Activated T-helper 1 cell treated with anti-CD3 and anti-CD28 coated beads, Interleukin-12 subunit alpha, Interleukin-12 subunit beta, Interleukin-2, Interleukin-4 antibody, amounts not matched to agents 30 ng/mL and 10 ng/mL and 1 ng/mL, durations not matched to agents 14 hours and 24 hours and 36 hours (primary cell): ENCODE measurements at regions not wholly inside any gene's neighbourhood (a gene's known extent, or its start where the extent isn't known, plus 50 kb on each side); places are given as distances from the start of the nearest gene placed in this dataset.
"Not testable (repeated sequence)": the region's sequence is repeated elsewhere in the genome, so short reads cannot be mapped to it uniquely, and the experiment has no call there.

Experiments
- DNase-seq: peaks from one replicate; pipeline ENCODE4 v3.0.0; 2021; ENCODE audit warnings: low spot score
- H3K27ac Mint-ChIP-seq: one replicate; pipeline ENCODE4 v1.8.0; 2021; ENCODE audit warnings: mild to moderate bottlenecking, mixed read lengths
- H3K27me3 Mint-ChIP-seq: one replicate; pipeline ENCODE4 v1.8.0; 2022; ENCODE audit warnings: mild to moderate bottlenecking, moderate library complexity, mixed read lengths; ENCODE audit not compliant: insufficient read depth
- H3K36me3 Mint-ChIP-seq: one replicate; pipeline ENCODE4 v1.8.0; 2021; ENCODE audit warnings: low read depth, mixed read lengths
- H3K4me1 Mint-ChIP-seq: one replicate; pipeline ENCODE4 v1.8.0; 2021; ENCODE audit warnings: low read depth, mixed read lengths
- H3K4me3 Mint-ChIP-seq: one replicate; pipeline ENCODE4 v1.8.0; 2021; ENCODE audit warnings: mild to moderate bottlenecking, moderate library complexity, mixed read lengths
- H3K9me3 Mint-ChIP-seq: one replicate; pipeline ENCODE4 v1.8.0; 2021; ENCODE audit warnings: mixed read lengths
- intact Hi-C: fragments of 100-400 bp; cut with micrococcal nuclease; formaldehyde crosslinking; loops from one replicate; pipeline ENCODE4 v1.15.1; 2024

- intact Hi-C loops, result no loop called here
- peak; percentile 11 for DNase-seq
- peaks cover 15% of the 10 kb centered on the region for H3K4me1 Mint-ChIP-seq
- H3K27ac Mint-ChIP-seq, result peak overlapping the region; percentile 81
- H3K36me3 Mint-ChIP-seq, result no peaks in the 10 kb centered on the region
- no peaks in the 10 kb centered on the region for H3K9me3 Mint-ChIP-seq
- peaks cover 7% of the 10 kb centered on the region for H3K27me3 Mint-ChIP-seq
- peak overlapping the region; percentile 65 for H3K4me3 Mint-ChIP-seq
Measured at GRCh38 chr12:96108321-96108720, 72.9 kb upstream of the LTA4H start.

- H3K36me3 Mint-ChIP-seq, DNase-seq, H3K27ac Mint-ChIP-seq, H3K4me3 Mint-ChIP-seq, H3K9me3 Mint-ChIP-seq, intact Hi-C loops: not testable (repeated sequence)
- peaks cover 15% of the 10 kb centered on the region for H3K4me1 Mint-ChIP-seq
- H3K27me3 Mint-ChIP-seq, result peaks cover 11% of the 10 kb centered on the region
Measured at GRCh38 chr12:96108941-96109340, 73.6 kb upstream of the LTA4H start.

GRCh38 chr12:96112733-96113132 is 77.3 kb upstream of the LTA4H start:
- peaks cover 12% of the 10 kb centered on the region for H3K27me3 Mint-ChIP-seq
- no peaks in the 10 kb centered on the region for H3K36me3 Mint-ChIP-seq
- H3K4me3 Mint-ChIP-seq, result no peak overlapping the region
- H3K27ac Mint-ChIP-seq, result no peak overlapping the region
- no peaks in the 10 kb centered on the region for H3K9me3 Mint-ChIP-seq
- peaks cover 9% of the 10 kb centered on the region for H3K4me1 Mint-ChIP-seq
- no peak for DNase-seq
- intact Hi-C loops, result no loop called here

GRCh38 chr12:96117460-96117859 is 76.7 kb upstream of the ELK3 start:
- H3K4me1 Mint-ChIP-seq, result peaks cover 17% of the 10 kb centered on the region
- no peaks in the 10 kb centered on the region for H3K9me3 Mint-ChIP-seq
- no peak overlapping the region for H3K27ac Mint-ChIP-seq
- H3K27me3 Mint-ChIP-seq, result peaks cover 12% of the 10 kb centered on the region
- no peaks in the 10 kb centered on the region for H3K36me3 Mint-ChIP-seq
- DNase-seq, result no peak
- intact Hi-C loops, result no loop called here
- H3K4me3 Mint-ChIP-seq, result no peak overlapping the region

- Mint-ChIP-seq H3K9me3 (no peaks in the 10 kb centered on the region), H3K27ac (no peak overlapping the region), H3K27me3 (peaks cover 5% of the 10 kb centered on the region), H3K4me1 (peaks cover 17% of the 10 kb centered on the region), H3K4me3 (no peak overlapping the region), H3K36me3 (no peaks in the 10 kb centered on the region)
- DNase-seq, result no peak
- intact Hi-C loops, result no loop called here
Measured at GRCh38 chr12:96120359-96121100, 73.6 kb upstream of the ELK3 start.

GRCh38 chr12:96121271-96121711 is 72.9 kb upstream of the ELK3 start:
- intact Hi-C loops, result no loop called here
- H3K36me3 Mint-ChIP-seq, result no peaks in the 10 kb centered on the region
- H3K27me3 Mint-ChIP-seq, result peaks cover 5% of the 10 kb centered on the region

GRCh38 chr12:96128292-96128691 is 65.9 kb upstream of the ELK3 start:
- peaks cover 15% of the 10 kb centered on the region for H3K27me3 Mint-ChIP-seq
- H3K27ac Mint-ChIP-seq, H3K4me1 Mint-ChIP-seq, H3K4me3 Mint-ChIP-seq, DNase-seq, H3K36me3 Mint-ChIP-seq, H3K9me3 Mint-ChIP-seq, intact Hi-C loops: not testable (repeated sequence)

More at GRCh38 chr12:96121271-96121711, 72.9 kb upstream of the ELK3 start:
- DNase-seq, result no peak
- H3K4me1 Mint-ChIP-seq, result peaks cover 17% of the 10 kb centered on the region
- no peaks in the 10 kb centered on the region for H3K9me3 Mint-ChIP-seq
- no peak overlapping the region for H3K27ac Mint-ChIP-seq
- no peak overlapping the region for H3K4me3 Mint-ChIP-seq

- no peak for DNase-seq
- H3K4me1 Mint-ChIP-seq, result peaks cover 7% of the 10 kb centered on the region
- intact Hi-C loops, result no loop called here
- no peak overlapping the region for H3K4me3 Mint-ChIP-seq
- H3K36me3 Mint-ChIP-seq, result no peaks in the 10 kb centered on the region
- H3K9me3 Mint-ChIP-seq, result no peaks in the 10 kb centered on the region
- peaks cover 10% of the 10 kb centered on the region for H3K27me3 Mint-ChIP-seq
- H3K27ac Mint-ChIP-seq, result no peak overlapping the region
Measured at GRCh38 chr12:96130396-96131059, 63.6 kb upstream of the ELK3 start.

GRCh38 chr12:96131230-96131788 is 62.9 kb upstream of the ELK3 start:
- Mint-ChIP-seq H3K27ac (no peak overlapping the region), H3K36me3 (no peaks in the 10 kb centered on the region), H3K4me1 (peaks cover 14% of the 10 kb centered on the region), H3K4me3 (no peak overlapping the region), H3K27me3 (peaks cover 10% of the 10 kb centered on the region), H3K9me3 (no peaks in the 10 kb centered on the region)
- intact Hi-C loops, result no loop called here
- DNase-seq, result no peak

GRCh38 chr12:96132819-96133218 is 61.4 kb upstream of the ELK3 start:
- Mint-ChIP-seq H3K4me3 (no peak overlapping the region), H3K4me1 (peaks cover 22% of the 10 kb centered on the region), H3K9me3 (no peaks in the 10 kb centered on the region), H3K27ac (no peak overlapping the region), H3K27me3 (peaks cover 10% of the 10 kb centered on the region), H3K36me3 (no peaks in the 10 kb centered on the region)
- no peak for DNase-seq
- intact Hi-C loops, result loop anchor here (1.0 to 2.0 kb wide), 2 partner anchors 71 to 82 kb away; no protein-coding TSS in a partner anchor

- intact Hi-C loops, result no loop called here
Measured at GRCh38 chr12:96134200-96134599, 60.0 kb upstream of the ELK3 start.

GRCh38 chr12:96136161-96136560 is 58.0 kb upstream of the ELK3 start:
- intact Hi-C loops, result no loop called here
- Mint-ChIP-seq H3K27me3 (peaks cover 7% of the 10 kb centered on the region), H3K9me3 (no peaks in the 10 kb centered on the region), H3K4me1 (peaks cover 31% of the 10 kb centered on the region), H3K27ac (no peak overlapping the region), H3K4me3 (no peak overlapping the region), H3K36me3 (no peaks in the 10 kb centered on the region)
- no peak for DNase-seq

More at GRCh38 chr12:96134200-96134599, 60.0 kb upstream of the ELK3 start:
- no peak for DNase-seq
- H3K36me3 Mint-ChIP-seq, result no peaks in the 10 kb centered on the region
- H3K27me3 Mint-ChIP-seq, result peaks cover 10% of the 10 kb centered on the region
- H3K4me1 Mint-ChIP-seq, result peaks cover 22% of the 10 kb centered on the region
- H3K4me3 Mint-ChIP-seq, result no peak overlapping the region
- no peak overlapping the region for H3K27ac Mint-ChIP-seq
- H3K9me3 Mint-ChIP-seq, result no peaks in the 10 kb centered on the region

GRCh38 chr12:96136725-96137378 is 57.3 kb upstream of the ELK3 start:
- no peak for DNase-seq
- peaks cover 4% of the 10 kb centered on the region for H3K27me3 Mint-ChIP-seq
- H3K27ac Mint-ChIP-seq, result no peak overlapping the region
- H3K4me1 Mint-ChIP-seq, result peaks cover 31% of the 10 kb centered on the region
- no peaks in the 10 kb centered on the region for H3K9me3 Mint-ChIP-seq
- intact Hi-C loops, result no loop called here
- no peaks in the 10 kb centered on the region for H3K36me3 Mint-ChIP-seq
- H3K4me3 Mint-ChIP-seq, result no peak overlapping the region
